ENCODE measurements at regions not wholly inside any gene's neighbourhood (a gene's known extent, or its start where the extent isn't known, plus 50 kb on each side); places are given as distances from the start of the nearest gene placed in this dataset.

DNA sequence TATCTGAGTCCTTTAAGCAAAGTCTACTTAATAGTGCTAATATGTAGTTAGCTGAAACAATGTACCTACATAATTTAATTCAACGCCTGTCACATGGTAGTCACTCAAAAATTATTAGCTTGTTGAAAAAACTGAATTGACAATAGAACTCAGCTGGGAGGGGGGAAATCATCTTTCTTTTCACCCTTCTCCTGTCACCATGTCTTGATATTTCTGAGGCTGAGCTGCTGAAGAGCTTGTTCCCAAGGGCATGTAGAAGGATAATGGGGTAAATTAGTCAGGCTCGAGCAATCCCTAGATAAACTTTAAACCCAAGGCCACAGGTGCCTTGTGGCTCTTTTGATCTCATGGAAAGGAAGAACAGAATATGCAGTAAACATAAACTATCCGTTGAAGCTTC is 339.6 kb upstream of the LRATD1 start:
- TF ChIP-seq, protein P1, sequence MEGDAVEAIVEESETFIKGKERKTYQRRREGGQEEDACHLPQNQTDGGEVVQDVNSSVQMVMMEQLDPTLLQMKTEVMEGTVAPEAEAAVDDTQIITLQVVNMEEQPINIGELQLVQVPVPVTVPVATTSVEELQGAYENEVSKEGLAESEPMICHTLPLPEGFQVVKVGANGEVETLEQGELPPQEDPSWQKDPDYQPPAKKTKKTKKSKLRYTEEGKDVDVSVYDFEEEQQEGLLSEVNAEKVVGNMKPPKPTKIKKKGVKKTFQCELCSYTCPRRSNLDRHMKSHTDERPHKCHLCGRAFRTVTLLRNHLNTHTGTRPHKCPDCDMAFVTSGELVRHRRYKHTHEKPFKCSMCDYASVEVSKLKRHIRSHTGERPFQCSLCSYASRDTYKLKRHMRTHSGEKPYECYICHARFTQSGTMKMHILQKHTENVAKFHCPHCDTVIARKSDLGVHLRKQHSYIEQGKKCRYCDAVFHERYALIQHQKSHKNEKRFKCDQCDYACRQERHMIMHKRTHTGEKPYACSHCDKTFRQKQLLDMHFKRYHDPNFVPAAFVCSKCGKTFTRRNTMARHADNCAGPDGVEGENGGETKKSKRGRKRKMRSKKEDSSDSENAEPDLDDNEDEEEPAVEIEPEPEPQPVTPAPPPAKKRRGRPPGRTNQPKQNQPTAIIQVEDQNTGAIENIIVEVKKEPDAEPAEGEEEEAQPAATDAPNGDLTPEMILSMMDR (IDR thresholded peaks at IDR 0.05; ENCODE audit: borderline replicate concordance, extremely low read depth, low read length, poor library complexity, severe bottlenecking) = no peak
- no peak for TF ChIP-seq EZH2 (IDR thresholded peaks at IDR 0.05; ENCODE audit: borderline replicate concordance, low read depth, low read length, severe bottlenecking)
